ENCODE measurements at regions not wholly inside any gene's neighbourhood (a gene's known extent, or its start where the extent isn't known, plus 50 kb on each side); places are given as distances from the start of the nearest gene placed in this dataset.

DNA sequence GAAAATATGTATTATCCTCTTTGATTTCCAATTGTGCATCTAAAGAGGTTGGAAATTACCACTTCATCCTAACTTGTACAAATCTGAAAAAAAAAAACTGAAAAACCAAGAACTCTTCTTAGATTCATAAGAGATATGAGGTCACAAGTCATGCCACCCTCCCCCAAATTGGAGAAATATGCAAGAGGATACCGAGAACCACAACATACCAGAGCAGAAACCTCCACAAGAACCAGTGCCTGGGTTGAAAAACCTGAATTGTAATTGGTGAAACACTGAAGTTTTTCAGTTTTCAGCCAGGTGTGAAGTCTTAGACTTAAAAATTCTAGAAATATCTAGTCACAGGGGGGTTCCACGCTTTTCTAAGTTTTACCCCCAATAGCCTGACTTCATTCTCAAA lies 1029.5 kb upstream of the LRRTM1 start:
- no peak for DNase-seq (ENCODE audit: low read depth)

- DNase-seq (ENCODE audit: low read depth) = no peak
Measured at GRCh38 chr2:81328968-81329367, 1024.4 kb upstream of the LRRTM1 start.

GRCh38 chr2:81327911-81328310 lies 1023.4 kb upstream of the LRRTM1 start:
- DNase-seq (ENCODE audit: low read depth) = no peak

DNA sequence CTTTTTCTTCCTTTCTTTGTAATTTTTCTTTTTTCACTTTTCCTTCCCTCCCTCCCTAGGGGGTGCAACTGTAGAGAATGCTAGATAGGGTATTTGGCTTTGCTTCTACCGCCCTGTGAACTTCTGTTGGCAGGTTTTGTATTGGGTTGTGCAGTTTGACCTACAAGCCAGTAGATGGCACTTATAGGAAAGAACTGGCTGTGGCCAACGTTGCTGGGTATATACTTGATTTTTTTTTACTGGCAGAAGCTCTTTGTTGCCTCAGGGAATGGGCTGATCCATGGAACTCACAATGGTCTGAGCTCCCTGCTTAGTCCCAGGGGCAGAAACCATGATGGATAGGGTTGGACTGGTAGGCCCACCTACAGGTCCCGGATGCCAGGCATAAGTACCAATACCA lies 1019.5 kb upstream of the LRRTM1 start:
- DNase-seq (ENCODE audit: low read depth) = no peak

DNA sequence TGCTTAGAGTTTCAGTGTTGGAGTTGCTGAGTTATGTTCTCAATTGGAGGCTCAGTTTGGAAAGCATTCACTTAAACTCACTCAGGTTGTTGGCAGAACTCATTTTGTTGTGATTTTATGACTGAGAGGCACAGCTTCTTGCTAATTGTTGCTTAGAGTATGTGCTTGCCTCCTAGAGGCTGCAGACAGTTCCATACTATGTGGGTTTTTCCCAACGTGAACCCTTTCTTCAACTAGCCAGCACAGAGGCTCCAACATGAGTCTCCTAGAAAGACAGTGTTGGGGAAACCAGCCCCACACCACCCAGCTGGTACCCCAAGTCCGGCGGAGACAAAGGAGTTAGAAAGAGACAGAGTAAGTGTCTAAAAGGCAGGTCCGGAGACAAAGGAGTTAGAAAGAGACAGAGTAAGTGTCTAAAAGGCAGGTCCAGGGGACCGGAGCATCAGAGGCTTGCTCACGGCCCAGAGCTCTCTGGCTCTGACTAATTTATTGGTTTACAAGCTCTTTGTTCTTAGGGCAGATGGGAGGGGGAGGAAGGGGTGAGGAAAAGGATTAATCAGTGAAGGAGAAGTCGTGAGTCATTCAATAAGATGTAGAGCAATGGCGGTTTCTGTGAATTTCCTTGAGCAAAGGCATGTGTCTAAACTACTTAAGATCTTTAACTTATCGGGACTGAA lies 999.7 kb upstream of the LRRTM1 start:
- no peak for DNase-seq (ENCODE audit: low read depth)

GRCh38 chr2:81303321-81303720 lies 998.8 kb upstream of the LRRTM1 start:
- DNase-seq (ENCODE audit: low read depth) = no peak

DNA sequence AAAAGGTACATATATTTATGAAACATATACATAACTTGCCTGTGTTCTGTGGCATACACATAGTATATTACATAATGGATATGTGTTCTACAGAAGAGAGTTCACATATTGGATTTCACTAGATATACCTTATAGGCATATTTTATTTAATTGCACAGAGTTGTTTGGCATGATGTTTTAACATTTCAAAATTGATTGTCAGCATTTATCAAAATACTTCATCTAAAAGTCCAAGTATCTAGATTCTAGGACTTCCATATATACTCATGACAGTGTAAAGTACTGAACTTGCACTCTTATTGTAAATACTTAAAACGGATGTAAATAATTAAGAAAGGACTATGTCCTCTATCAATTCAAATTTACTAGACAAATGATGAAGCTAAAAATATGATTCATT lies 995.3 kb upstream of the LRRTM1 start:
- DNase-seq (ENCODE audit: low read depth) = no peak

- DNase-seq (ENCODE audit: low read depth) = no peak
Measured at GRCh38 chr2:81290846-81291245, 986.3 kb upstream of the LRRTM1 start.

- DNase-seq (ENCODE audit: low read depth) = no peak
Measured at GRCh38 chr2:81283081-81283480, 978.5 kb upstream of the LRRTM1 start.

DNA sequence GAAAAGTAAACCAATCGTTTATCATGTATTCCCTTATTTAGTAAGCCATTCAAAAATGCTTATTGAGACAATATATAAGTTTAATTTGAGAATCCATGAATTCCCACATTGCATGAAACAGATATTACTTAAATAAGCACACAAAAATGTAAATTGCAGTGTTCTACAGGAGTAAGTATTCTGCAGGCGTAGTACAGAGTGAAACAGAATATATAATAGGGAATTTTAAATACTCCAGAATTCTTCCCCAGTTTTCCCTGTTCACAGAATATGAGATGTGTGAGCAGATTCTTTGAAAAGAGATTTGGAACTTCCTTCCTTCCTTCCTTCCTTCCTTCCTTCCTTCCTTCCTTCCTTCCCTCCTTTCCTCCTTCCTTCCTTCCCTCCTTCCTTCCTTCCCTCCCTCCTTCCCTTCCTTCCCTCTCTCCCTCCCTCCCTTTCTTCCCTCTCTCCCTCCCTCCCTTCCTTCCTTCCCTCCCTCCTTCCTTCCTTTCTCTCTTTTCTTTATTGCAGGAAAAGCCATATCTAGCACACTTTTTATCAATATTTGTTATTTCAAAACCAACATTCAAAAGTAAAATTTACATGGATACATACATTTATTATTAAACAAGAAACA lies 977.7 kb upstream of the LRRTM1 start:
- no peak for DNase-seq (ENCODE audit: low read depth)

- no peak for DNase-seq (ENCODE audit: low read depth)
Measured at GRCh38 chr2:81276595-81276994, 972.0 kb upstream of the LRRTM1 start.

DNA sequence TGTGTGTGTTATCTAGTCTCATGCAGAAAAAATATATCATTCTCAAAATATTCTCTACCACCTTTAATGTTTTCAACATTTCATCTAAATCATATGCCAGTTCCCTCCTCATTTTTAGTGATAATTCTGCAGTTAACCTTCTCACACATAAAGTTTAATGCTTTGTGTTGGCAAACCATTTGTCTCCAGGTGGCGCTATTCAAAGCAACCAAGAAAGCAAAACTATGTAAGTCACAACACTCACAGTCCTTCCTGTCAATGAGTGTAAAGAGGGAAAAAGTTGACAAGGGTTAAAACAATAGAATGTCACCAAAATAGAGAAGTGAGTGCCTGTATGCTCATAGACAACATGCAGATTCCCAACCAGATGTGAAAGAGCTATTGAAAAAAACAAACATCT lies 961.6 kb upstream of the LRRTM1 start:
- no peak for DNase-seq (ENCODE audit: low read depth)

- no peak for DNase-seq (ENCODE audit: low read depth)
Measured at GRCh38 chr2:81263989-81264388, 959.4 kb upstream of the LRRTM1 start.

DNA sequence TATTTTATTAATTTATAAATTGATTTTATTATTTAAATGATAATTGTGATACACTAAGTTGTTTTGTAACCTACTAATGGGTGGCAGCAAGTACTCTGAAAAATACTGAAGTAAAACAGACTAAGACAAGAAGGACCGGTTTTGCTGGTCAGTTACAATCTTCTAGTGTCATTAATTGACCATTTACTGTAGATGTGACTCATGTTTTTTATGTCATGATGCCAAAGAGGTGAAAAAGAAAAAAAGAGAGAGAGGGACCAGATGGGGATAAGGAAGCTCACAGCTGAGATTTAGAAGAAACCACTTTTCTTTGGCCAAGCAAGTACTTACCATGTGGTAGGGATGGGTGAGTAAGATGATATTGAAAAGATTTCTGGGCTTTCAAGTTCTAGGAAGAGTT lies 955.8 kb upstream of the LRRTM1 start:
- DNase-seq (ENCODE audit: low read depth) = no peak

- no peak for DNase-seq (ENCODE audit: low read depth)
Measured at GRCh38 chr2:81250270-81250669, 945.7 kb upstream of the LRRTM1 start.

GRCh38 chr2:81249152-81249551 lies 944.6 kb upstream of the LRRTM1 start:
- no peak for DNase-seq (ENCODE audit: low read depth)

GRCh38 chr2:81247648-81248047 lies 943.1 kb upstream of the LRRTM1 start:
- no peak for DNase-seq (ENCODE audit: low read depth)

DNA sequence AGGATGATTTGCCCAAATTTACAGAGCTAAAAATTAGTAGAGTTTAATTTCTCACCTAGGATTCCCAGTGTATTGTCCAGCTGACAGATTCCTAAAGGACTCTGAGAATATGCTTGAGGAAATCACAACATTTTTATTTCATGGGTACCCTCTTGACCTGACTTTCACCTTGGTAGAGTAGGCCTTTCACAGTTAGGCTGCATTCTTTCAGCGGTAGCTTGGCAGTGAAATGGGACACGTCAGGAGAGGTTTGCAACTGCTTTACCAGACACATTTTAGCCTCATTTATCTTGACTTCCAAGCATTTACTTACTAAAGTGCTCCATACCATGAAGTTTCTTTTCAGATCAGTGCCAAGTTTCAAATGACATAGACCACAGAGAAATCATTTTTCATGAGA lies 937.9 kb upstream of the LRRTM1 start:
- DNase-seq (ENCODE audit: low read depth) = no peak

DNA sequence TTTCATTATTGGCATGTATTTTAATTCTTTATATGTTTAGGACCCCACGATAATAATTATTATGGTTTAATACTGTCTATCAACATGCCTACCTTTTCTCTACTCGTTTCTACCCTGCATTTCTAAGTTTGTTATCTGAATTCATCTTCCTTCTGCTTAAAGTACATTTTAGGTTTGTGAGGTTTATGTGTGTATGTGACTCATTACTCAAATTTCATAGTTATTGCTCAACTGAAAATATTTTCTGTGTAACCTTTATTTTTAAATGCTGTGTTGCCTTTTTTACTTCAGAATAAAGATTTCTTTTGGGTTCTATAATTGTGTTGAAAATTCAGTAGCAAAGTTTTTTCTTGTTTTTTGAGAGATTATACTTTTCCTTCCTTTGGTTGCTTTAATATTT lies 933.9 kb upstream of the LRRTM1 start:
- DNase-seq (ENCODE audit: low read depth) = no peak

DNA sequence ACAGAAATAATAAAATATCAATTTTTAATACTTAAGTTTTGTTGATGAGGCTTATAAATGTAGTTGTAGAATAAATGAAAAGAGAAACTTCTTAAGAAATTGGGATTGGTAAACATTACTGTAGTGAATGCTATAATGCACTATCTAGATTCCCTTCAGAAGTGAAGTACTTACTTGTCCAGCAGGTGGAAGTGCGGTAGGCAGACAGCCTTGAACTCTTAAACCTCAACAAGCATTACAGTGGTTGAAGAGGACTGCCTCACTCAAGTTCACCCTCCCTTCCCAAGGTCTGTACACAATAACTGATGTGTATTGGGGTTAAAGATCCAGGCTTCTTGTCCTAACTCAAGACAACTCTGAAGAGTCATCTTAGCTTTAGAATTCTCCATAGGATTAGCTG lies 931.0 kb upstream of the LRRTM1 start:
- no peak for DNase-seq (ENCODE audit: low read depth)

- DNase-seq (ENCODE audit: low read depth) = no peak
Measured at GRCh38 chr2:81234711-81235110, 930.2 kb upstream of the LRRTM1 start.

DNA sequence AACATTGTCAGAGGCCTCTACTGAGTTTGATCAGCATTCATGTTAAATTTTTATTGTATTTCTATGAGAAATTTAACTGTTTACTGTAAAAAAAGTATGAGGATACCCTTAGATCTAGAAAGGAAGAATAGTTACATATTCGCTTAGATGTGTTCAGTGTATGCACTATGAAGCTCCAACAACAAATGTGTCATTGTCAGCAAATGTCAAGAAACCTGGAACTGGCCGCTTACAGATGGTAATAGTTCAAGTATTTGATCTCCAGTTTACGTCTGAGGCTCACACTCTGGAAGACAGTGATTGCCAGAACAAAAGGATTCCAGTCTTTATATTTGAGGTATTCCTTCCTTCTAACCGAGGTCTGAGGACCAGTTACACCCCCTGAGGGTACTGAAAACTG lies 921.2 kb upstream of the LRRTM1 start:
- no peak for DNase-seq (ENCODE audit: low read depth)

- DNase-seq (ENCODE audit: low read depth) = no peak
Measured at GRCh38 chr2:81213598-81213997, 909.0 kb upstream of the LRRTM1 start.

GRCh38 chr2:81206216-81206615 lies 901.7 kb upstream of the LRRTM1 start:
- no peak for DNase-seq (ENCODE audit: low read depth)
